OCI-LY1 (cell line): ENCODE measurements at regions not wholly inside any gene's neighbourhood (a gene's known extent, or its start where the extent isn't known, plus 50 kb on each side); places are given as distances from the start of the nearest gene placed in this dataset.

Source experiments
- H2AFZ ChIP-seq: fragments of 200-600 bp; sonication (generic), shearing (Covaris generic); 2 replicates; pipeline ENCODE4 v1.6.0; 2014; ENCODE audit warnings: antibody characterized with exemption, mild to moderate bottlenecking, low read length
- H3F3A ChIP-seq: fragments of 200-600 bp; sonication (generic), shearing (Covaris generic); 2 replicates; pipeline ENCODE4 v1.6.0; 2014; ENCODE audit warnings: mild to moderate bottlenecking, antibody characterized with exemption, low read length, moderate library complexity; ENCODE audit not compliant: insufficient read depth
- H3K27ac ChIP-seq: fragments of 200-600 bp; sonication (generic); 2 replicates; pipeline ENCODE4 v1.5.1; 2014; ENCODE audit warnings: low read length, mixed run types, mild to moderate bottlenecking, low read depth; ENCODE audit not compliant: poor library complexity, severe bottlenecking
- H3K27me3 ChIP-seq: fragments of 200-600 bp; sonication (generic); 2 replicates; pipeline ENCODE4 v1.6.0; 2014; ENCODE audit warnings: antibody characterized with exemption, mild to moderate bottlenecking, low read length, moderate library complexity; ENCODE audit not compliant: insufficient read depth
- H3K36me3 ChIP-seq: fragments of 200-600 bp; sonication (generic); 2 replicates; pipeline ENCODE4 v1.6.1; 2014; ENCODE audit warnings: mild to moderate bottlenecking, antibody characterized with exemption, low read length, moderate library complexity, mixed read lengths; ENCODE audit not compliant: insufficient read depth
- H3K4me1 ChIP-seq: fragments of 200-600 bp; sonication (generic); 2 replicates; pipeline ENCODE4 v1.5.1; 2014; ENCODE audit warnings: mild to moderate bottlenecking, low read length, moderate library complexity; ENCODE audit not compliant: insufficient read depth, severe bottlenecking
- H3K4me2 ChIP-seq: fragments of 200-600 bp; sonication (generic), shearing (Covaris generic); 2 replicates; pipeline ENCODE4 v1.6.1; 2014; ENCODE audit warnings: low read length
- H3K4me3 ChIP-seq: fragments of 200-600 bp; sonication (generic); 2 replicates; pipeline ENCODE4 v1.5.1; 2014; ENCODE audit warnings: low read length, low read depth, mild to moderate bottlenecking, mixed read lengths; ENCODE audit not compliant: poor library complexity, severe bottlenecking
- H3K79me2 ChIP-seq: fragments of 200-600 bp; shearing (Covaris generic); 2 replicates; pipeline ENCODE4 v1.6.1; 2016; ENCODE audit warnings: mixed run types, low read length, mixed read lengths; ENCODE audit not compliant: insufficient read depth
- H3K9ac ChIP-seq: fragments of 200-600 bp; sonication (generic), shearing (Covaris generic); 2 replicates; pipeline ENCODE4 v1.6.1; 2014; ENCODE audit warnings: mild to moderate bottlenecking, low read length, mixed read lengths
- H3K9me2 ChIP-seq: fragments of 200-600 bp; sonication (generic), shearing (Covaris generic); 2 replicates; pipeline ENCODE4 v1.6.1; 2014; ENCODE audit warnings: low read depth, mild to moderate bottlenecking, low read length, mixed read lengths
- H3K9me3 ChIP-seq: fragments of 200-600 bp; shearing (Covaris generic); 2 replicates; pipeline ENCODE4 v1.6.1; 2014; ENCODE audit warnings: low read length, mixed read lengths
- H4K20me1 ChIP-seq: fragments of 200-600 bp; sonication (generic), shearing (Covaris generic); 2 replicates; pipeline ENCODE4 v1.6.0; 2016; ENCODE audit warnings: mild to moderate bottlenecking, low read length; ENCODE audit not compliant: insufficient read depth
- CTCF ChIP-seq: fragments of 200-600 bp; sonication (generic), shearing (Covaris generic); IDR thresholded peaks from 2 replicates; pipeline ENCODE4 v1.5.1; 2017; ENCODE audit warnings: mild to moderate bottlenecking, antibody characterized with exemption, low read length, moderate library complexity, mixed read lengths
- EZH2 ChIP-seq: fragments of 200-600 bp; sonication (generic), shearing (Covaris generic); IDR thresholded peaks from 2 replicates; pipeline ENCODE4 v1.8.0; 2017; ENCODE audit warnings: borderline replicate concordance, mixed run types, mild to moderate bottlenecking, antibody characterized with exemption, low read length, moderate library complexity, mixed read lengths

- Histone ChIP-seq H3K27me3 (no peaks in the 10 kb centered on the region), H2AFZ (no peak overlapping the region), H3K9me3 (no peaks in the 10 kb centered on the region), H3K27ac (no peak overlapping the region), H3K9me2 (no peaks in the 10 kb centered on the region), H3K4me2 (no peak overlapping the region), H4K20me1 (no peaks in the 10 kb centered on the region), H3K9ac (no peak overlapping the region), H3K79me2 (no peaks in the 10 kb centered on the region), H3F3A (no peaks in the 10 kb centered on the region), H3K4me1 (no peaks in the 10 kb centered on the region), H3K36me3 (no peaks in the 10 kb centered on the region), H3K4me3 (no peak overlapping the region)
- TF ChIP-seq CTCF: no peak
- no peak for TF ChIP-seq EZH2
These were observed 101.8 kb upstream of the SYNCRIP start for GRCh38 chr6:85744433-85744970.

- H3K27me3 ChIP-seq: no peaks in the 10 kb centered on the region
- no peak overlapping the region for H3K4me2 ChIP-seq
- H2AFZ ChIP-seq: no peak overlapping the region
- H3K4me1 ChIP-seq: no peaks in the 10 kb centered on the region
- H3F3A ChIP-seq: no peaks in the 10 kb centered on the region
- no peak overlapping the region for H3K27ac ChIP-seq
- H3K36me3 ChIP-seq: no peaks in the 10 kb centered on the region
- H4K20me1 ChIP-seq: no peaks in the 10 kb centered on the region
- peaks cover 6% of the 10 kb centered on the region; the same call in 1 of the 2 replicates for H3K9me3 ChIP-seq
- H3K9ac ChIP-seq: no peak overlapping the region
- no peak overlapping the region for H3K4me3 ChIP-seq
- no peaks in the 10 kb centered on the region for H3K9me2 ChIP-seq
- H3K79me2 ChIP-seq: no peaks in the 10 kb centered on the region
- TF ChIP-seq EZH2 (no peak), CTCF (no peak)
These were observed 83.5 kb upstream of the SYNCRIP start for GRCh38 chr6:85726206-85726605.

- Histone ChIP-seq H3K36me3 (no peaks in the 10 kb centered on the region), H3K9me2 (no peaks in the 10 kb centered on the region), H3K9me3 (no peaks in the 10 kb centered on the region), H3K4me1 (no peaks in the 10 kb centered on the region), H3K4me3 (no peak overlapping the region), H3F3A (no peaks in the 10 kb centered on the region), H2AFZ (no peak overlapping the region), H3K27me3 (no peaks in the 10 kb centered on the region), H4K20me1 (no peaks in the 10 kb centered on the region), H3K9ac (no peak overlapping the region), H3K4me2 (no peak overlapping the region), H3K79me2 (no peaks in the 10 kb centered on the region), H3K27ac (no peak overlapping the region)
- TF ChIP-seq EZH2: no peak
- TF ChIP-seq CTCF: no peak
These were observed 73.1 kb upstream of the SYNCRIP start for GRCh38 chr6:85715797-85716196.
